Right lobe of liver (tissue), 6 donors: ENCODE measurements at regions not wholly inside any gene's neighbourhood (a gene's known extent, or its start where the extent isn't known, plus 50 kb on each side); places are given as distances from the start of the nearest gene placed in this dataset.

ENCODE experiments used
- ATAC-seq, 4 donors: fragments of 200-7000 bp; cut with Tn5 transposase; one replicate each; pipeline ENCODE4 v1.9.1; 2020; ENCODE audit warnings: mild to moderate bottlenecking in 4 of 4, moderate library complexity in 4 of 4
- DNase-seq, 3 donors: peaks; one replicate each; pipeline ENCODE4 v3.0.0-alpha.2; 2020
- H3K27ac ChIP-seq, 3 donors: fragments of 200-600 bp; one replicate each; pipeline ENCODE4 v1.8.0; 2022
- H3K27me3 ChIP-seq, 2 donors: fragments of 200-600 bp; one replicate each; pipeline ENCODE4 v1.8.0; 2022
- H3K36me3 ChIP-seq, 4 donors: fragments of 200-600 bp; sonication (generic) in 1 of 4; one replicate each; pipeline versions ENCODE4 v1.5.1 to v1.8.0; 2017 to 2022; ENCODE audit warnings: control low read depth in 1 of 4
- H3K4me1 ChIP-seq, 4 donors: fragments of 200-600 bp; sonication (generic) in 1 of 4; one replicate each; pipeline versions ENCODE4 v1.5.1 to v1.8.0; 2017 to 2022; ENCODE audit warnings: control low read depth in 1 of 4
- H3K4me3 ChIP-seq, 3 donors: fragments of 200-600 bp; one replicate each; pipeline ENCODE4 v1.8.0; 2022
- H3K9me3 ChIP-seq, 4 donors: fragments of 200-600 bp; sonication (generic) in 1 of 4; one replicate each; pipeline versions ENCODE4 v1.5.1 to v1.8.0; 2017 to 2022; ENCODE audit warnings: control low read depth in 1 of 4
- CTCF ChIP-seq, 4 donors: fragments of 200-600 bp in 3 of 4; fragments of 450-650 bp in 1 of 4; IDR thresholded peaks; one replicate each; pipeline versions ENCODE4 v1.5.1 to v1.8.0; 2016 to 2022; ENCODE audit warnings: antibody characterized with exemption in 4 of 4, mild to moderate bottlenecking in 2 of 4
- POLR2A ChIP-seq: fragments of 450-650 bp; IDR thresholded peaks from one replicate; pipeline ENCODE4 v1.6.1; 2017; ENCODE audit warnings: antibody characterized with exemption, mild to moderate bottlenecking
- WGBS: methylation state at CpG from one replicate; pipeline ENCODE4 v1.1.6; 2018; ENCODE audit warnings: low coverage, low lambda C conversion rate; ENCODE audit not compliant: insufficient coverage; ENCODE audit errors: missing lambda C conversion rate; 5-methylcytosine and 5-hydroxymethylcytosine counted together
- intact Hi-C, 2 donors: fragments of 100-400 bp; cut with DNase I; formaldehyde crosslinking; loops; one replicate each; pipeline versions ENCODE4 v1.11.2 to v1.14.1; 2022
- donor health status: DM: no; HTN: yes; CAD: no.
- donor health status: DM: no; HTN: no; CAD: no.
- donor health status: DM: no; HTN: no; CAD: no.
- donor health status: DM: no; HTN: yes; CAD: no.
- donor health status: DM: no; HTN: yes; CAD: no.

- H3K4me1 ChIP-seq: no peaks in the 10 kb centered on the region
- H3K9me3 ChIP-seq: no peaks in the 10 kb centered on the region
- no peaks in the 10 kb centered on the region for H3K36me3 ChIP-seq
- H3K27me3 ChIP-seq: peaks cover 0 to 7% of the 10 kb centered on the region in 2 donors
- DNase-seq (no peak), ATAC-seq (no peak)
- TF ChIP-seq POLR2A: no peak
- no peak for TF ChIP-seq CTCF (IDR thresholded peaks at IDR 0.05)
- H3K4me3 ChIP-seq: no peak overlapping the region
- no peak overlapping the region for H3K27ac ChIP-seq
- 24% methylated on average over 3 of the region's 3 CpGs for WGBS
- intact Hi-C loops: no loop called here
Observed at GRCh38 chr15:46297766-46298165, 662.9 kb downstream of the SQOR start.

GRCh38 chr15:46300716-46301115 lies 665.9 kb downstream of the SQOR start:
- TF ChIP-seq CTCF (IDR thresholded peaks at IDR 0.05): no peak
- TF ChIP-seq POLR2A: no peak
- Histone ChIP-seq H3K27me3 (peaks cover 0 to 7% of the 10 kb centered on the region in 2 donors), H3K4me3 (no peak overlapping the region), H3K27ac (no peak overlapping the region), H3K36me3 (no peaks in the 10 kb centered on the region), H3K9me3 (no peaks in the 10 kb centered on the region), H3K4me1 (no peaks in the 10 kb centered on the region)
- 60% methylated on average over 6 of the region's 6 CpGs for WGBS
- intact Hi-C loops: no loop called here
- DNase-seq: no peak
- ATAC-seq: no peak

GRCh38 chr15:46301291-46301690 lies 666.5 kb downstream of the SQOR start:
- intact Hi-C loops: no loop called here
- peaks cover 0 to 7% of the 10 kb centered on the region in 2 donors for H3K27me3 ChIP-seq
- DNase-seq (no peak), ATAC-seq (no peak)
- H3K4me3 ChIP-seq: no peak overlapping the region
- H3K27ac ChIP-seq: no peak overlapping the region
- no peaks in the 10 kb centered on the region for H3K4me1 ChIP-seq
- WGBS: 15% methylated on average over 5 of the region's 5 CpGs
- no peaks in the 10 kb centered on the region for H3K36me3 ChIP-seq
- no peak for TF ChIP-seq CTCF (IDR thresholded peaks at IDR 0.05)
- no peak for TF ChIP-seq POLR2A
- H3K9me3 ChIP-seq: no peaks in the 10 kb centered on the region

- ATAC-seq (no peak), DNase-seq (no peak)
- H3K4me3 ChIP-seq: no peak overlapping the region
- H3K4me1 ChIP-seq: no peaks in the 10 kb centered on the region
- peaks cover 0 to 7% of the 10 kb centered on the region in 2 donors for H3K27me3 ChIP-seq
- H3K27ac ChIP-seq: no peak overlapping the region
- TF ChIP-seq POLR2A (no peak), CTCF (IDR thresholded peaks at IDR 0.05) (no peak)
- H3K9me3 ChIP-seq: no peaks in the 10 kb centered on the region
- intact Hi-C loops: no loop called here
- WGBS: 45% methylated on average over 6 of the region's 6 CpGs
- no peaks in the 10 kb centered on the region for H3K36me3 ChIP-seq
Observed at GRCh38 chr15:46301826-46302225, 667.0 kb downstream of the SQOR start.

- no peaks in the 10 kb centered on the region for H3K36me3 ChIP-seq
- peak in 3 of 4 donors; percentile 27 to 40 (median 37) for TF ChIP-seq CTCF (IDR thresholded peaks at IDR 0.05)
- no peak for TF ChIP-seq POLR2A
- intact Hi-C loops: no loop called here
- H3K4me1 ChIP-seq: no peaks in the 10 kb centered on the region
- DNase-seq: no peak
- no peak for ATAC-seq
- WGBS: 79% methylated on average over 4 of the region's 4 CpGs
- H3K4me3 ChIP-seq: no peak overlapping the region
- H3K9me3 ChIP-seq: no peaks in the 10 kb centered on the region
- peaks cover 0 to 7% of the 10 kb centered on the region in 2 donors for H3K27me3 ChIP-seq
- no peak overlapping the region for H3K27ac ChIP-seq
Observed at GRCh38 chr15:46304321-46304720, 669.5 kb downstream of the SQOR start.
